Fibroblast of lung (primary cell): ENCODE measurements at regions not wholly inside any gene's neighbourhood (a gene's known extent, or its start where the extent isn't known, plus 50 kb on each side); places are given as distances from the start of the nearest gene placed in this dataset.

ENCODE experiments used
- EZH2 ChIP-seq: IDR thresholded peaks from 2 replicates; pipeline ENCODE4 v1.5.1; 2012; ENCODE audit warnings: low read length, control low read depth, mild to moderate bottlenecking; ENCODE audit errors: missing control alignments
- TF ChIP-seq, protein P1 (sequence below), 2 donors: IDR thresholded peaks in 1 of 2; conservative IDR thresholded peaks in 1 of 2; 1 replicate in 1 of 2; 2 replicates in 1 of 2; pipeline ENCODE4 v1.5.1; 2011 to 2012; ENCODE audit warnings: low read length in 2 of 2, control low read depth in 1 of 2, inconsistent platforms in 1 of 2, low read depth in 1 of 2, mild to moderate bottlenecking in 1 of 2

- TF ChIP-seq, protein P1, sequence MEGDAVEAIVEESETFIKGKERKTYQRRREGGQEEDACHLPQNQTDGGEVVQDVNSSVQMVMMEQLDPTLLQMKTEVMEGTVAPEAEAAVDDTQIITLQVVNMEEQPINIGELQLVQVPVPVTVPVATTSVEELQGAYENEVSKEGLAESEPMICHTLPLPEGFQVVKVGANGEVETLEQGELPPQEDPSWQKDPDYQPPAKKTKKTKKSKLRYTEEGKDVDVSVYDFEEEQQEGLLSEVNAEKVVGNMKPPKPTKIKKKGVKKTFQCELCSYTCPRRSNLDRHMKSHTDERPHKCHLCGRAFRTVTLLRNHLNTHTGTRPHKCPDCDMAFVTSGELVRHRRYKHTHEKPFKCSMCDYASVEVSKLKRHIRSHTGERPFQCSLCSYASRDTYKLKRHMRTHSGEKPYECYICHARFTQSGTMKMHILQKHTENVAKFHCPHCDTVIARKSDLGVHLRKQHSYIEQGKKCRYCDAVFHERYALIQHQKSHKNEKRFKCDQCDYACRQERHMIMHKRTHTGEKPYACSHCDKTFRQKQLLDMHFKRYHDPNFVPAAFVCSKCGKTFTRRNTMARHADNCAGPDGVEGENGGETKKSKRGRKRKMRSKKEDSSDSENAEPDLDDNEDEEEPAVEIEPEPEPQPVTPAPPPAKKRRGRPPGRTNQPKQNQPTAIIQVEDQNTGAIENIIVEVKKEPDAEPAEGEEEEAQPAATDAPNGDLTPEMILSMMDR (conservative IDR thresholded peaks at IDR 0.05 in 1 of 2, IDR thresholded peaks at IDR 0.05 in 1 of 2; ENCODE audit: low read depth in 1 of 2, low read length in 2 of 2) = no peak
- TF ChIP-seq EZH2 = no peak
These were observed 213.0 kb upstream of the TMEFF2 start for GRCh38 chr2:192407692-192408091.
